Tibial artery (tissue), 4 donors: ENCODE measurements at regions not wholly inside any gene's neighbourhood (a gene's known extent, or its start where the extent isn't known, plus 50 kb on each side); places are given as distances from the start of the nearest gene placed in this dataset.

ENCODE experiments used
- DNase-seq, 2 donors: peaks; one replicate each; pipeline ENCODE4 v3.0.0-alpha.2; 2019
- H3K27ac ChIP-seq, 2 donors: fragments of 200-600 bp; sonication (generic) in 1 of 2; 1 replicate in 1 of 2; 2 replicates in 1 of 2; pipeline ENCODE4 v1.5.1; 2018 to 2019; ENCODE audit warnings: mild to moderate bottlenecking in 1 of 2
- H3K27me3 ChIP-seq, 2 donors: fragments of 200-600 bp; sonication (generic) in 1 of 2; one replicate each; pipeline versions ENCODE4 v1.5.1 to v1.6.0; 2016 to 2019
- H3K36me3 ChIP-seq, 3 donors: fragments of 200-600 bp; sonication (generic) in 2 of 3; one replicate each; pipeline ENCODE4 v1.5.1; 2016 to 2019; ENCODE audit warnings: mild to moderate bottlenecking in 2 of 3
- H3K4me1 ChIP-seq, 4 donors: fragments of 200-600 bp; sonication (generic) in 2 of 4; 1 replicate in 3 of 4; 2 replicates in 1 of 4; pipeline ENCODE4 v1.5.1; 2016 to 2019
- H3K4me3 ChIP-seq, 2 donors: fragments of 200-600 bp; sonication (generic) in 1 of 2; 1 replicate in 1 of 2; 2 replicates in 1 of 2; pipeline ENCODE4 v1.5.1; 2018 to 2019; ENCODE audit warnings: mild to moderate bottlenecking in 2 of 2
- H3K9me3 ChIP-seq, 3 donors: fragments of 200-600 bp; sonication (generic) in 1 of 3; one replicate each; pipeline ENCODE4 v1.5.1; 2016 to 2019
- CTCF ChIP-seq, 2 experiments: fragments of 200-600 bp in 1 of 2; fragments of 450-650 bp in 1 of 2; IDR thresholded peaks; one replicate each; pipeline ENCODE4 v1.5.1; 2017 to 2019; ENCODE audit warnings: antibody characterized with exemption in 2 of 2, mild to moderate bottlenecking in 1 of 2, moderate library complexity in 1 of 2
- intact Hi-C: fragments of 100-400 bp; cut with DNase I; formaldehyde crosslinking; loops from one replicate; pipeline ENCODE4 v1.15.0; 2023; ENCODE audit warnings: low total_unique reads

GRCh38 chr10:128470321-128470965, 344.2 kb upstream of the MKI67 start:
- Histone ChIP-seq H3K4me1 (no peaks in the 10 kb centered on the region), H3K27ac (no peak overlapping the region), H3K9me3 (no peaks in the 10 kb centered on the region), H3K27me3 (peaks cover 0 to 6% of the 10 kb centered on the region in 2 donors), H3K36me3 (no peaks in the 10 kb centered on the region), H3K4me3 (no peak overlapping the region)
- no peak for DNase-seq
- intact Hi-C loops: no loop called here
- no peak for TF ChIP-seq CTCF (IDR thresholded peaks at IDR 0.05)

- Histone ChIP-seq H3K36me3 (no peaks in the 10 kb centered on the region), H3K4me3 (no peak overlapping the region), H3K27me3 (peaks cover 0 to 10% of the 10 kb centered on the region in 2 donors), H3K27ac (no peak overlapping the region), H3K4me1 (no peaks in the 10 kb centered on the region), H3K9me3 (no peaks in the 10 kb centered on the region)
- no peak for DNase-seq
- intact Hi-C loops: no loop called here
- TF ChIP-seq CTCF (IDR thresholded peaks at IDR 0.05): no peak
These were observed 344.9 kb upstream of the MKI67 start for GRCh38 chr10:128471151-128471550.

GRCh38 chr10:128472196-128472595, 346.0 kb upstream of the MKI67 start:
- Histone ChIP-seq H3K4me1 (no peaks in the 10 kb centered on the region), H3K4me3 (no peak overlapping the region), H3K36me3 (no peaks in the 10 kb centered on the region), H3K27ac (no peak overlapping the region), H3K9me3 (no peaks in the 10 kb centered on the region), H3K27me3 (peaks cover 0 to 10% of the 10 kb centered on the region in 2 donors)
- DNase-seq: no peak
- TF ChIP-seq CTCF (IDR thresholded peaks at IDR 0.05): no peak
- intact Hi-C loops: no loop called here

- no peak overlapping the region for H3K27ac ChIP-seq
- intact Hi-C loops: no loop called here
- no peaks in the 10 kb centered on the region for H3K36me3 ChIP-seq
- no peak overlapping the region for H3K4me3 ChIP-seq
- no peak for TF ChIP-seq CTCF (IDR thresholded peaks at IDR 0.05)
- H3K9me3 ChIP-seq: no peaks in the 10 kb centered on the region
- peaks cover 0 to 10% of the 10 kb centered on the region in 2 donors for H3K27me3 ChIP-seq
- no peaks in the 10 kb centered on the region for H3K4me1 ChIP-seq
- DNase-seq: no peak
These were observed 347.2 kb upstream of the MKI67 start for GRCh38 chr10:128473396-128473795.

GRCh38 chr10:128473911-128474310, 347.7 kb upstream of the MKI67 start:
- no peak for DNase-seq
- intact Hi-C loops: no loop called here
- H3K36me3 ChIP-seq: no peaks in the 10 kb centered on the region
- no peaks in the 10 kb centered on the region for H3K9me3 ChIP-seq
- no peak overlapping the region for H3K27ac ChIP-seq
- no peak overlapping the region for H3K4me3 ChIP-seq
- no peak for TF ChIP-seq CTCF (IDR thresholded peaks at IDR 0.05)
- H3K4me1 ChIP-seq: no peaks in the 10 kb centered on the region
- H3K27me3 ChIP-seq: peaks cover 0 to 10% of the 10 kb centered on the region in 2 donors

- Histone ChIP-seq H3K4me3 (no peak overlapping the region), H3K9me3 (no peaks in the 10 kb centered on the region), H3K27ac (no peak overlapping the region), H3K4me1 (no peaks in the 10 kb centered on the region), H3K27me3 (peaks cover 0 to 8% of the 10 kb centered on the region in 2 donors), H3K36me3 (no peaks in the 10 kb centered on the region)
- no peak for TF ChIP-seq CTCF (IDR thresholded peaks at IDR 0.05)
- DNase-seq: no peak
- intact Hi-C loops: no loop called here
These were observed 348.3 kb upstream of the MKI67 start for GRCh38 chr10:128474571-128474970.
